ENCODE measurements at regions not wholly inside any gene's neighbourhood (a gene's known extent, or its start where the extent isn't known, plus 50 kb on each side); places are given as distances from the start of the nearest gene placed in this dataset.

GRCh38 chr3:15886521-15886920, 88.7 kb upstream of the ANKRD28 start:
- no peak for TF ChIP-seq CTCF (IDR thresholded peaks at IDR 0.05)
- no peak for TF ChIP-seq POLR2A (IDR thresholded peaks at IDR 0.05)
- TF ChIP-seq POLR2AphosphoS5 (IDR thresholded peaks at IDR 0.05), result no peak

Data from transverse colon (tissue), 4 donors.